HCT116 (cell line): ENCODE measurements at regions not wholly inside any gene's neighbourhood (a gene's known extent, or its start where the extent isn't known, plus 50 kb on each side); places are given as distances from the start of the nearest gene placed in this dataset.

Experiments used
- ATAC-seq: fragments of 200-7000 bp; cut with Tn5 transposase; 2 replicates; pipeline ENCODE4 v1.9.1; 2020; ENCODE audit warnings: mild to moderate bottlenecking, moderate library complexity
- BruUV-seq: library from RNA; stranded (reverse); fragments of 400-500 nt; replicated peaks from 2 replicates; lab custom pipeline; 2021; lab: Mats Ljungman, UMichigan
- CTCF ChIA-PET: fragments of 300-600 bp; sonication (Branson Sonifier 250); formaldehyde crosslinking; loops from one replicate; lab custom pipeline; 2021; ENCODE audit warnings: antibody characterized with exemption; lab: Charles Lee
- POLR2A ChIA-PET: fragments of 300-600, 350-600 bp; sonication (Branson Sonifier 250); formaldehyde crosslinking; loops from one replicate; lab custom pipeline; 2021; ENCODE audit warnings: antibody characterized with exemption; lab: Charles Lee
- RAD21 ChIA-PET, 2 experiments: fragments of 300-600 bp; sonication (Branson Sonifier 250); formaldehyde crosslinking; loops; one replicate each; lab custom pipeline; 2023; ENCODE audit warnings: low total read pairs in 2 of 2; ENCODE audit not compliant: uncharacterized antibody in 2 of 2, unreplicated experiment in 2 of 2, low non-redundant PET in 1 of 2; lab: Charles Lee
- DNase-seq: peaks from one replicate; pipeline ENCODE4 v3.0.0-alpha.2; 2010; ENCODE audit warnings: low read depth, low spot score
- H2AFZ ChIP-seq: fragments of 200-600 bp; shearing (Covaris generic), sonication (generic); 2 replicates; pipeline ENCODE4 v1.6.1; 2017; ENCODE audit warnings: low read depth, mixed run types, mixed read lengths, antibody characterized with exemption, low read length; ENCODE audit not compliant: poor library complexity, severe bottlenecking
- H3K27ac ChIP-seq: 2 replicates; pipeline ENCODE4 v1.5.1; 2012; ENCODE audit warnings: low read depth, low read length
- H3K27me3 ChIP-seq: fragments of 200-600 bp; sonication (generic); 2 replicates; pipeline ENCODE4 v1.6.1; 2016; ENCODE audit warnings: mixed run types, low read length, mixed read lengths; ENCODE audit not compliant: insufficient read depth
- H3K36me3 ChIP-seq, 2 experiments: fragments of 200-500 bp in 1 of 2; fragments of 200-600 bp in 1 of 2; sonication (Bioruptor generic) in 1 of 2; sonication (generic) in 1 of 2; 2 replicates each; pipeline versions ENCODE4 v1.5.1 to v1.6.1; 2014 to 2016; ENCODE audit warnings: low read length in 2 of 2, inconsistent platforms in 1 of 2, mixed read lengths in 1 of 2, mixed run types in 1 of 2; ENCODE audit not compliant: insufficient read depth in 2 of 2, control insufficient read depth in 1 of 2
- H3K4me1 ChIP-seq, 2 experiments: fragments of 200-600 bp in 1 of 2; sonication (generic) in 1 of 2; 2 replicates each; pipeline versions ENCODE4 v1.5.1 to v1.6.1; 2012 to 2017; ENCODE audit warnings: low read length in 2 of 2, inconsistent platforms in 1 of 2, mild to moderate bottlenecking in 1 of 2, mixed read lengths in 1 of 2, mixed run types in 1 of 2, moderate library complexity in 1 of 2; ENCODE audit not compliant: insufficient read depth in 2 of 2, control insufficient read depth in 1 of 2
- H3K4me2 ChIP-seq: fragments of 200-600 bp; sonication (generic); 2 replicates; pipeline ENCODE4 v1.6.1; 2017; ENCODE audit warnings: mixed run types, low read length, mixed read lengths
- H3K4me3 ChIP-seq, 2 experiments: fragments of 200-600 bp in 1 of 2; sonication (generic) in 1 of 2; replicated peaks in 1 of 2; 2 replicates each; pipeline ENCODE4 v1.5.1; 2011 to 2016; ENCODE audit warnings: low read length in 2 of 2, control low read depth in 1 of 2, low read depth in 1 of 2, mild to moderate bottlenecking in 1 of 2, mixed read lengths in 1 of 2, mixed run types in 1 of 2
- H3K79me2 ChIP-seq: fragments of 200-600 bp; sonication (generic); 2 replicates; pipeline ENCODE4 v1.6.1; 2017; ENCODE audit warnings: mild to moderate bottlenecking, mixed run types, low read length, moderate library complexity, mixed read lengths; ENCODE audit not compliant: insufficient read depth
- H3K9ac ChIP-seq: fragments of 200-600 bp; sonication (generic); 2 replicates; pipeline ENCODE4 v1.6.1; 2016; ENCODE audit warnings: low read length, mixed read lengths
- H3K9me2 ChIP-seq: fragments of 200-600 bp; sonication (generic), shearing (Covaris generic); 2 replicates; pipeline ENCODE4 v1.6.1; 2017; ENCODE audit warnings: mixed run types, mild to moderate bottlenecking, moderate library complexity; ENCODE audit not compliant: insufficient read depth
- H3K9me3 ChIP-seq, 2 experiments: fragments of 200-500 bp in 1 of 2; fragments of 200-600 bp in 1 of 2; sonication (Bioruptor generic) in 1 of 2; sonication (generic) in 1 of 2; 2 replicates each; pipeline ENCODE4 v1.6.1; 2014 to 2017; ENCODE audit warnings: low read length in 2 of 2, mixed read lengths in 2 of 2, inconsistent platforms in 1 of 2, low read depth in 1 of 2, mild to moderate bottlenecking in 1 of 2, mixed run types in 1 of 2, moderate library complexity in 1 of 2; ENCODE audit not compliant: control insufficient read depth in 1 of 2, insufficient read depth in 1 of 2
- H4K20me1 ChIP-seq: fragments of 200-600 bp; sonication (generic), shearing (Covaris generic); 2 replicates; pipeline ENCODE4 v1.6.1; 2017; ENCODE audit warnings: mixed run types, mild to moderate bottlenecking, moderate library complexity; ENCODE audit not compliant: insufficient read depth
- ATF3 ChIP-seq: IDR thresholded peaks from 2 replicates; pipeline ENCODE4 v1.6.1; 2012
- CBX3 ChIP-seq: IDR thresholded peaks from 2 replicates; pipeline ENCODE4 v1.6.1; 2012; ENCODE audit warnings: low read depth
- CEBPB ChIP-seq: IDR thresholded peaks from 2 replicates; pipeline ENCODE4 v1.6.1; 2012; ENCODE audit warnings: low read depth
- CTCF ChIP-seq, 3 experiments: fragments of 200-600 bp in 1 of 3; sonication (generic) in 1 of 3; IDR thresholded peaks in 2 of 3; conservative IDR thresholded peaks in 1 of 3; 2 replicates each; pipeline ENCODE4 v1.5.1; 2012 to 2017; ENCODE audit warnings: low read depth in 2 of 3, low read length in 2 of 3, antibody characterized with exemption in 1 of 3, borderline replicate concordance in 1 of 3, control low read depth in 1 of 3, mild to moderate bottlenecking in 1 of 3, mixed read lengths in 1 of 3, mixed run types in 1 of 3, moderate library complexity in 1 of 3; ENCODE audit not compliant: insufficient read depth in 1 of 3
- EGR1 ChIP-seq: IDR thresholded peaks from 2 replicates; pipeline ENCODE4 v1.6.1; 2012; ENCODE audit warnings: low read depth
- ELF1 ChIP-seq: IDR thresholded peaks from 2 replicates; pipeline ENCODE4 v1.6.1; 2012; ENCODE audit warnings: low read depth, borderline replicate concordance
- EZH2 ChIP-seq: fragments of 200-600 bp; sonication (generic); IDR thresholded peaks from 2 replicates; pipeline ENCODE4 v1.6.1; 2017; ENCODE audit warnings: antibody characterized with exemption, mixed run types
- EZH2phosphoT487 ChIP-seq: fragments of 200-600 bp; IDR thresholded peaks from 2 replicates; pipeline ENCODE4 v1.6.1; 2018; ENCODE audit warnings: antibody characterized with exemption, borderline replicate concordance
- FOSL1 ChIP-seq: IDR thresholded peaks from 2 replicates; pipeline ENCODE4 v1.6.1; 2012; ENCODE audit warnings: low read depth
- JUND ChIP-seq: IDR thresholded peaks from 2 replicates; pipeline ENCODE4 v1.6.1; 2012
- MAX ChIP-seq: IDR thresholded peaks from 2 replicates; pipeline ENCODE4 v1.6.1; 2012
- POLR2AphosphoS5 ChIP-seq: IDR thresholded peaks from 2 replicates; pipeline ENCODE4 v1.6.1; 2011; ENCODE audit warnings: mild to moderate bottlenecking, low read depth, low read length, moderate library complexity
- RAD21 ChIP-seq: IDR thresholded peaks from 2 replicates; pipeline ENCODE4 v1.6.1; 2012; ENCODE audit warnings: low read depth, mild to moderate bottlenecking
- SP1 ChIP-seq: IDR thresholded peaks from 2 replicates; pipeline ENCODE4 v1.6.1; 2012; ENCODE audit warnings: low read depth
- SRF ChIP-seq: IDR thresholded peaks from 2 replicates; pipeline ENCODE4 v1.6.1; 2012; ENCODE audit warnings: low read depth
- TCF7L2 ChIP-seq: IDR thresholded peaks from 2 replicates; pipeline ENCODE4 v1.7.0; 2011; ENCODE audit warnings: borderline replicate concordance, inconsistent platforms; ENCODE audit not compliant: insufficient read depth, insufficient read length; ENCODE audit errors: extremely low read depth
- YY1 ChIP-seq: IDR thresholded peaks from 2 replicates; pipeline ENCODE4 v1.6.1; 2011; ENCODE audit warnings: low read length, low read depth, moderate library complexity, mild to moderate bottlenecking; ENCODE audit not compliant: insufficient replicate concordance; ENCODE audit errors: extremely low read depth
- ZBTB33 ChIP-seq: IDR thresholded peaks from 2 replicates; pipeline ENCODE4 v1.6.1; 2011; ENCODE audit warnings: mild to moderate bottlenecking, low read length, moderate library complexity; ENCODE audit not compliant: insufficient replicate concordance; ENCODE audit errors: extremely low read depth
- ZFX ChIP-seq: fragments of 450-650 bp; IDR thresholded peaks from 2 replicates; pipeline ENCODE4 v1.6.1; 2017
- ZNF274 ChIP-seq: fragments of 200-500 bp; sonication (Bioruptor generic); IDR thresholded peaks from 2 replicates; pipeline ENCODE4 v1.6.1; 2014; ENCODE audit warnings: mild to moderate bottlenecking, low read depth, low read length, inconsistent platforms
- intact Hi-C: fragments of 100-400 bp; cut with micrococcal nuclease; formaldehyde crosslinking; loops from 2 replicates; pipeline ENCODE4 v1.10.0; 2022

GRCh38 chr4:29326004-29326403 lies 1394.2 kb upstream of the PCDH7 start:
- no peak overlapping the region for H3K9ac ChIP-seq
- H3K4me3 ChIP-seq, result no peak overlapping the region
- POLR2A ChIA-PET, result no interaction called here
- TF ChIP-seq FOSL1 (no peak), YY1 (no peak), ZFX (no peak), POLR2AphosphoS5 (no peak), EZH2 (no peak), SP1 (no peak), CEBPB (no peak), CBX3 (no peak), ZNF274 (no peak), EZH2phosphoT487 (no peak), SRF (no peak), CTCF (IDR thresholded peaks at IDR 0.05 in 2 of 3, conservative IDR thresholded peaks at IDR 0.05 in 1 of 3; ENCODE audit: borderline replicate concordance in 1 of 3, insufficient read depth in 1 of 3, low read depth in 2 of 3, low read length in 2 of 3) (no peak), ZBTB33 (no peak), ELF1 (no peak), RAD21 (no peak), ATF3 (no peak), JUND (no peak), TCF7L2 (no peak), MAX (no peak), EGR1 (no peak)
- H3K9me3 ChIP-seq, result no peaks in the 10 kb centered on the region
- ATAC-seq (no peak), DNase-seq (no peak)
- CTCF ChIA-PET, result interaction anchor here (1.5 kb wide), 1 partner anchor 639 kb away, joined by 3 read pairs; no protein-coding TSS in a partner anchor
- no peaks in the 10 kb centered on the region for H3K27me3 ChIP-seq
- H4K20me1 ChIP-seq, result no peaks in the 10 kb centered on the region
- intact Hi-C loops, result no loop called here
- no peaks in the 10 kb centered on the region for H3K9me2 ChIP-seq
- no peak overlapping the region for H2AFZ ChIP-seq
- RAD21 ChIA-PET, result no interaction called here
- H3K4me1 ChIP-seq, result no peaks in the 10 kb centered on the region
- no peak overlapping the region for H3K27ac ChIP-seq
- no peak overlapping the region for H3K4me2 ChIP-seq
- no peaks in the 10 kb centered on the region for H3K36me3 ChIP-seq
- no peaks in the 10 kb centered on the region for H3K79me2 ChIP-seq
- no TSS peak for BruUV-seq
